ENCODE measurements at regions not wholly inside any gene's neighbourhood (a gene's known extent, or its start where the extent isn't known, plus 50 kb on each side); places are given as distances from the start of the nearest gene placed in this dataset.

DNA sequence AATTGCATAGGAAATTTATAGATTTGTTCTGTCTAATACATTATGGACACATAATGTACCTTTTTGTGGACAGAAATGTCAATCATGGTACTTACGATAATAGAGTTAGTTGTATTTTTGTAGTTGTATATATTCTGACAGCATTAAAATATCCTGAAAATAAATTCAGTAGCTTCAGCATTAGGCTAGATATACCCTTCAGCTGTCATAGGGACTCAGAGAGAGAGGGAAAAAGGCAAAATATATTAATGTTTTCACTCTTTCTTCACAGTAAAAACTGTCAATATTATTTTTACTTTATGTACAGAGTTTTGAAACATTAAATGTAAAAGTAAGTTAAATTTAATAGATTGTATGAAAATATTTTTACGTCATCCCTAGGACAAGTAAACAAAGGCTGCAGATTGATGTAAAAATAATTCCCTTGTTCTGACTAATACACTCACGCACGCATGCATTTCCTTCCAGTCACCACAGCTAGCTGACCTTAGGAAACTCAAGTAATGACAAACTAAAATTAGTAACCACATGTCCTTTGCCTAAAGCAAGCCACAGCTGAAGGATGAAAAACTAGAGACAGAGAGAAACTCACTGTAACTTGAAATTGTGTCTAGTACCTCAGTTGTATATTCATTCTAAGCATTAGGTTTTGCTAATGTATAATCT is 104.7 kb upstream of the CARD18 start:
- TF ChIP-seq, protein P1, sequence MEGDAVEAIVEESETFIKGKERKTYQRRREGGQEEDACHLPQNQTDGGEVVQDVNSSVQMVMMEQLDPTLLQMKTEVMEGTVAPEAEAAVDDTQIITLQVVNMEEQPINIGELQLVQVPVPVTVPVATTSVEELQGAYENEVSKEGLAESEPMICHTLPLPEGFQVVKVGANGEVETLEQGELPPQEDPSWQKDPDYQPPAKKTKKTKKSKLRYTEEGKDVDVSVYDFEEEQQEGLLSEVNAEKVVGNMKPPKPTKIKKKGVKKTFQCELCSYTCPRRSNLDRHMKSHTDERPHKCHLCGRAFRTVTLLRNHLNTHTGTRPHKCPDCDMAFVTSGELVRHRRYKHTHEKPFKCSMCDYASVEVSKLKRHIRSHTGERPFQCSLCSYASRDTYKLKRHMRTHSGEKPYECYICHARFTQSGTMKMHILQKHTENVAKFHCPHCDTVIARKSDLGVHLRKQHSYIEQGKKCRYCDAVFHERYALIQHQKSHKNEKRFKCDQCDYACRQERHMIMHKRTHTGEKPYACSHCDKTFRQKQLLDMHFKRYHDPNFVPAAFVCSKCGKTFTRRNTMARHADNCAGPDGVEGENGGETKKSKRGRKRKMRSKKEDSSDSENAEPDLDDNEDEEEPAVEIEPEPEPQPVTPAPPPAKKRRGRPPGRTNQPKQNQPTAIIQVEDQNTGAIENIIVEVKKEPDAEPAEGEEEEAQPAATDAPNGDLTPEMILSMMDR (conservative IDR thresholded peaks at IDR 0.05) = no peak
- TF ChIP-seq EZH2 (IDR thresholded peaks at IDR 0.05; ENCODE audit: low read depth) = no peak

Data from PC-9 (cell line).